ENCODE measurements at regions not wholly inside any gene's neighbourhood (a gene's known extent, or its start where the extent isn't known, plus 50 kb on each side); places are given as distances from the start of the nearest gene placed in this dataset.
A peak's percentile ranks its signal among the peaks of the same experiment; 100 is the strongest.

DNA sequence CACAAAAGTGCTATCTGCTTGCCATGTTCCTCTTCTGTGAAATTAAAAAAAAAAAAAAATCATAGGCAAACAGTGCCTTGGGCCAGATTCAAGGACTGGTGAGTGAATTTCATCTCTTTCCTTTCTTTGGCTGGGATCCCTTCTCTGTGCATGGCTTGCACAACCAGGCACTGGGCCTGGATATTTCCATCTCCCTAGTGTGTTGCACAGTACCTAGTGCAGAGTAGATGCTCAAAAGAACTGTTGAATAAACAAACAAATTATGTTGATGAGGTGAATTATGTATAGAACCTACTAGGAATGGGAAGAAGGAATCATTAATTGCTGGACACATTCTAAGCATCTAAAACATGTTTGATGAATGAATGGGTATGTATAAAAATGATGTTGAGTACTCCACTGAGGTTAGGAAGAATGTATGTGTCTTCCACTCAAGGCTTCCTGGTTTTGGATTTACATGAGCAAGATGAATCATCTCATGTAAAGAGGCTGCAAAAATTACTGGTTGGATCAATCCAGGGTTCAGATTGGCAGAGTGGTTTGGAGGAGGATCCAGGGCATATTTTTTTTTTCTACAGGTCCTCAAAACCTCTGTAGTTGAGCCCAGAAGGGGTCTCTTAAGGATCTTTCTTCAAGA, 93.2 kb downstream of the EMP1 start:
- no peak for DNase-seq (ENCODE audit: low read depth)

DNA sequence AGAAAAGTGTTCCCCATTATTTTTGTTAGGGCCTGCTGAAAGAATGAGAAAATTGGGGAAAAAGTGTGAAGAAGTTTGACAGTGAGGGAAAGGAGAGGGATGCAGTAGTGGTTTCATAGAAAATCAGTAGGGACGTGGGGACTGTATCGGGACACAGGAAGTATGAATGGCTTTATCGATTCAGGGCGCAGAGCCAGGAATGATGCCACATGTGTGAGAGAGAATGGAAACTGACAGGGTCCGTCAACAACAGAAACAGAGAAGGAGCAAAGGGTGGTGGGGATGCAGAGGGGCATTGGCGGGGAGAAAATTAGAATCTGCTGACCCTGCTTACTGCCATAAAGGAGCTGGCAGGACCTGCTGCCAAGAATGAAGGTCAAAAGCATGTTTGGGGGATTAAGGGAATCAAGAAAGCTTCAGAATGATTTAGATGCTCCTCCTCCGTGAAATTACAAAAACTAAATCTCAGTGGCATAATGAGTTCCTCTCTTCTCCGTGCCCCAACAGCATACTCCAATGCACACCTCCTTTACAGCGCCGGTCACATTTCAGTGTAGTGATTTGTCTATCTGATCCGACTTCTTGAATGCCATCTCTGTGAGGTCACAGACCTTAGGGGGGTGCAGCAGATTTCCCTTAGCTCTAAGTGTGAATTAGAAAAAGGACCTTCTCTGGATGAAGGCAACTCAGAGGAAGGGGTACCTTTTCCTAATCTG, 92.6 kb downstream of the EMP1 start:
- no peak for DNase-seq (ENCODE audit: low read depth)

DNA sequence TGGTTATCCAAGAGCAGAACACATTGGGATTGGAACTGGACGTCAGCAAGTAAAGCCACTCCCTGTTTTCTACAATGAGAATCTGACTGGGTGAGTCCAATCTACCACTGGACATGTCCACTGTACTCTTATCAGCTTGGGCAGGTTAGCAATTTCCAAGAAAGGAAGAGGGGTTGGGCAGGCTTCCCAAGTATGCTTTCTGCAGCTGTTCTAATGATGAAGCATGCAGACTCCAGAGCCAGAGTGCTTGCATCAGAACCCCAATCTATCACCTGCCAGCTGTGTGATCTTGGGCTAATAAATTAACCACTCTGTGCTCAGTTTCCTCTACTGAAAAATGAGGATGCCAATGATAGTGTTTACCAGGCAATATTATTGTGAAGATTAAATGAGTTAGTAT, 92.0 kb downstream of the EMP1 start:
- no peak for DNase-seq (ENCODE audit: low read depth)

DNA sequence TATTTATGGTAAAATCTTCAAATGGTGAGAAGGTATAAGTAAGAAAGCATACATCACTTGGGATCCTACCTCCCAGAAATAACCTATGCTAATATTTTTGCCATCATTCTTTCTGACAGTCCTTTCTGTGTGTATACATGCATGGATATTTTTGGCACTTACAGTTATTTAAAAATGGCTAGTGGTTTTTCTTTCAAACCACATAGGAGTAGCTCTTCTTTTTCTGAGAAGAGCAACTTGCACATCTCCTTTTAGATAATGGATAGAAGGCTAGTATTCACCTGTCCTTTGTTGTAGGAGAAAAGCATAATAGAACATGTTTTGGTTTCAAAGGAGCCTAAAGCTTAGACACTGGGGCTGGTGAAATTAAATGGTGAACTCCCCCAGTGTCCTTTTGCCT, 87.3 kb downstream of the EMP1 start:
- DNase-seq (ENCODE audit: low read depth) = no peak

DNA sequence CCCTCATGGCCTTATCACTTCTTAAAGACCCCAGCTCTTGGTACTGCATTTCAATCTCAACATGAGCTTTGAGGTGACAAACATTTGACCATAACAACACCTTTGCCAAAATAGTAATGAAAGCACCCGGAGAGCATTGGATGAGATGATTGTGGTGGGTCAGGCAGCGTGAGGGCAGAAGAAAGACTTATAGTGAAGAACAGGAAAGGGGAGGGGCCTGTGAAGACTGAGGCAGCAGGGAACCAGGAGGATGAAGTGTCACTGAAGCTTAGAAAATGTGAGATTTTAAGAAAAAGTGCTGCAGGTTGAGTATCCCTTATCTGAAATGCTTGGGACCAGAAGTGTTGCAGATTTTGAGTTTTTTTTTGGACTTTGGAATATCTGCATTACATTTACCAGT, 86.3 kb downstream of the EMP1 start:
- no peak for DNase-seq (ENCODE audit: low read depth)

GRCh38 chr12:13278249-13278787, 81.8 kb downstream of the EMP1 start:
- DNase-seq (ENCODE audit: low read depth) = peak; percentile 48

- no peak for DNase-seq (ENCODE audit: low read depth)
These were observed 80.8 kb downstream of the EMP1 start for GRCh38 chr12:13277293-13277692.

DNA sequence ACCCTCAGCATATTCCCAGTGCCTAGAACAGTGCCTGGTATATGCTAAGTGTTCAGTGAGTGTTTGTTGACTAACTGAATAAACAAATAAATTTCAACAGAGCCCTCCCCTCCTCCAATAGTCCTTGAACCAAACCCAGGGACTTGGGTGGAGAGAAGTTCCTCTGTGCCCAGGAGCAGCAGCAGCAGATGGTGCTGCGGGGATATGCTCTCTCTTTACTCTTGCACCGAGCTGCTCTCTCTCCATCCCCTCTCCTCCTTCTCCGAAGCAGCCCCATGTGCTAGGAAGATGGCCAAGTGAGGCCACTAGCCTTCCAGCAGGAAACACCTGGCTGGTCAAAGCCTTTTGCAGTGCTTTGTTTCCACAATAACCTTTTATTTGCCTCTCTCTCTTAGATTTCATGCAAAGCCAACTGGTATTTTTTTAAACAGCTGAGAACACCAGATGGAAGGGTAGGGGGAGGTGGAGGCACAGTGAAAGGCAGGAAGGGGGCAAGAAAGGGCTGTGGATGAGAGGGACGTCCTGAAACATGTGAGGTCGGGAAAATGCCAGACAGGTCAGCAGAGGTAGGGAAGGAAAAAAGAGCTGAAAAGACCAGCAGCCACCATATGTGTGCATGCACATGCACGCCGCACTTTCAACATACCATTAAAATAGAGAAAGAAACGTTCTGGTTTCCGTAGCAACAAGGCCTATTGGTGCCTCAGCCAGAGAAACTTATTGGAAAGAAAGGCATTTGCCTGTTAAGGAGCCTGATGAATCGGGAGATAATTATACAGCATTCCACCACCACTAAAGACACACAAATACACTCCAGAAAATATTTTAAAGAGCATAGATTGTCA, 78.9 kb downstream of the EMP1 start:
- no peak for DNase-seq (ENCODE audit: low read depth)

DNA sequence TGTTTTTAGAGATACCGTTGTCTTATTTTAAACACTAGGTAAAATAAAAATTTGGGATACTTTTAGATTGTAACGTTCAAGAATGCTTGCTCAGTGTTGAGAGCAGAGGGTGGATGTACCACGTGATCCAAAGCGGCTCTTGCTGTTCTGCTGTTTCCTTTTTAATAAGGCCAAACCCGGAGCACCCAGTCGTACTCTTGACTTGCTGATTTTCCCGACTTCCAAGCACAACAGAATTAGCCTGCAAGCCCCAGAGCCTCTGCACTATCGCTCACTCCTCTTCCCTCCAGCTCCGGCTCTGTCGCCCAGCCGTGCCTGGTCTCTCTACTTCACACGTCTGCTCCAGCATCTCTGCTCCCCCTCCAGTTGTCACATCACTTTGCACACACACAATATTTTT, 77.3 kb downstream of the EMP1 start:
- no peak for DNase-seq (ENCODE audit: low read depth)

GRCh38 chr12:13273097-13273496, 76.6 kb downstream of the EMP1 start:
- DNase-seq (ENCODE audit: low read depth) = no peak

DNA sequence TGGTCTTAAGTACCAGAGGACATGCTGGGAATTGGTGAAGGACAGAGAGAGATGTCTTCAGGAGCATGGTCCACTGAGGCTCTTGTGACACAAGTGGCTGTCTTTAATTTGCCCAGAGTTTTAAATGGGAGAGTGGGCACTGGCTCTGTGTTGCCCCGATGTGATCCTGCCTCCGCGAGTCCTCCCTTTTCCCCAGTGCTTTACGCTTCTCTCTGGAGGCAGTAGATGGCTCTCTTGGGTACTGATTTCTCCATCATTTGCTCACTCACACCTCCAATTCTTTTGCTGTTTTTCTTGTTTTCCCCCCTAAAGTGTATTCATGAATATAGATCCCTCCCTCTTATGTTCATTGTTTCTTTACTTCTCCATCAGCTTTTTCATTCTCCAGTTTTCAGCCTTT, 74.3 kb downstream of the EMP1 start:
- no peak for DNase-seq (ENCODE audit: low read depth)

Data from M059J (cell line).